ENCODE measurements at regions not wholly inside any gene's neighbourhood (a gene's known extent, or its start where the extent isn't known, plus 50 kb on each side); places are given as distances from the start of the nearest gene placed in this dataset.

- Histone ChIP-seq H3K4me2 (ENCODE audit: control insufficient read depth, extremely low read depth, insufficient read depth, low read depth, low read length) (no peak overlapping the region), H4K20me1 (ENCODE audit: control insufficient read depth, extremely low read depth, insufficient read depth, low read length) (no peaks in the 10 kb centered on the region), H3K9ac (ENCODE audit: control insufficient read depth, extremely low read depth, insufficient read depth, low read length) (no peak overlapping the region), H3K27me3 (ENCODE audit: control insufficient read depth, extremely low read depth, insufficient read depth, low read length) (no peaks in the 10 kb centered on the region), H3K9me1 (ENCODE audit: control insufficient read depth, extremely low read depth, insufficient read depth, low read length) (no peaks in the 10 kb centered on the region), H3K9me3 (ENCODE audit: control insufficient read depth, low read depth, low read length) (no peaks in the 10 kb centered on the region), H2AFZ (ENCODE audit: control insufficient read depth, low read length) (no peak overlapping the region), H3K79me2 (ENCODE audit: control insufficient read depth, insufficient read depth, low read length) (no peaks in the 10 kb centered on the region), H3K4me1 (ENCODE audit: control insufficient read depth, extremely low read depth, insufficient read depth, low read length) (peaks cover 7% of the 10 kb centered on the region), H3K27ac (ENCODE audit: control insufficient read depth, insufficient read depth, low read length) (no peak overlapping the region), H3K36me3 (ENCODE audit: control insufficient read depth in 2 of 2, extremely low read depth in 1 of 2, insufficient read depth in 2 of 2, low read length in 2 of 2) (no peaks in the 10 kb centered on the region), H3K4me3 (ENCODE audit: control insufficient read depth in 2 of 3, extremely low read depth in 1 of 3, insufficient read depth in 2 of 3, low read depth in 1 of 3, low read length in 3 of 3) (no peak overlapping the region)
- DNase-seq (ENCODE audit: low read depth, low spot score), result no peak
- TF ChIP-seq EZH2 (IDR thresholded peaks at IDR 0.05; ENCODE audit: low read length), result no peak
- TF ChIP-seq, protein P1, sequence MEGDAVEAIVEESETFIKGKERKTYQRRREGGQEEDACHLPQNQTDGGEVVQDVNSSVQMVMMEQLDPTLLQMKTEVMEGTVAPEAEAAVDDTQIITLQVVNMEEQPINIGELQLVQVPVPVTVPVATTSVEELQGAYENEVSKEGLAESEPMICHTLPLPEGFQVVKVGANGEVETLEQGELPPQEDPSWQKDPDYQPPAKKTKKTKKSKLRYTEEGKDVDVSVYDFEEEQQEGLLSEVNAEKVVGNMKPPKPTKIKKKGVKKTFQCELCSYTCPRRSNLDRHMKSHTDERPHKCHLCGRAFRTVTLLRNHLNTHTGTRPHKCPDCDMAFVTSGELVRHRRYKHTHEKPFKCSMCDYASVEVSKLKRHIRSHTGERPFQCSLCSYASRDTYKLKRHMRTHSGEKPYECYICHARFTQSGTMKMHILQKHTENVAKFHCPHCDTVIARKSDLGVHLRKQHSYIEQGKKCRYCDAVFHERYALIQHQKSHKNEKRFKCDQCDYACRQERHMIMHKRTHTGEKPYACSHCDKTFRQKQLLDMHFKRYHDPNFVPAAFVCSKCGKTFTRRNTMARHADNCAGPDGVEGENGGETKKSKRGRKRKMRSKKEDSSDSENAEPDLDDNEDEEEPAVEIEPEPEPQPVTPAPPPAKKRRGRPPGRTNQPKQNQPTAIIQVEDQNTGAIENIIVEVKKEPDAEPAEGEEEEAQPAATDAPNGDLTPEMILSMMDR (optimal IDR thresholded peaks at IDR 0.05 in 1 of 3, IDR thresholded peaks at IDR 0.05 in 1 of 3, conservative IDR thresholded peaks at IDR 0.05 in 1 of 3; ENCODE audit: extremely low read depth in 1 of 3, insufficient read depth in 2 of 3, low read length in 3 of 3), result no peak
- dilution Hi-C loops (cut with MboI; ENCODE audit: extremely low pct_ligation_motif_present, low sequenced_read_pairs), result no loop called here
- FAIRE-seq, result no peak
Measured at GRCh38 chr11:130606781-130607511, 158.5 kb downstream of the ADAMTS15 start.

DNA sequence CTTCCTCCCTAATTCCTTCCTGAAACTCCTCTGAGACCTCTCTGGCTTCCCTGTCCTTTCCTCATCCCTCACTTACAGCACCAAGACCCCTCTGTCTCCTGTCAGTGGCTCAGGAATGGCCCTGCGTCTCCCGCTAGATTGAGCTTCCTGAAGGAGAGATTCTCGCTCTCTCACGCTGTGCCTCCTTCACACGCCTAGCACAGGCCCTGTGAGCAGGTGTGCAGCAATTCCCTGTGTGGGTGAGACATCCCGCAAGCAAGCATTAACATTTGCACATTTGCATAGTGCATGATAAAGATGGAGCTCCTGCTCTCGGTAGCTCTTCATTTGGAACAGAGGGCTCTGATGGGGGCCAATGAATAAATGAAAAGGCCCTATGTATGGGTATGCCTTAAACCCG, 159.8 kb downstream of the ADAMTS15 start:
- Histone ChIP-seq H4K20me1 (ENCODE audit: control insufficient read depth, extremely low read depth, insufficient read depth, low read length) (no peaks in the 10 kb centered on the region), H2AFZ (ENCODE audit: control insufficient read depth, low read length) (no peak overlapping the region), H3K9me1 (ENCODE audit: control insufficient read depth, extremely low read depth, insufficient read depth, low read length) (no peaks in the 10 kb centered on the region), H3K27ac (ENCODE audit: control insufficient read depth, insufficient read depth, low read length) (no peak overlapping the region), H3K4me1 (ENCODE audit: control insufficient read depth, extremely low read depth, insufficient read depth, low read length) (peaks cover 16% of the 10 kb centered on the region), H3K27me3 (ENCODE audit: control insufficient read depth, extremely low read depth, insufficient read depth, low read length) (no peaks in the 10 kb centered on the region), H3K4me3 (ENCODE audit: control insufficient read depth in 2 of 3, extremely low read depth in 1 of 3, insufficient read depth in 2 of 3, low read depth in 1 of 3, low read length in 3 of 3) (no peak overlapping the region), H3K36me3 (ENCODE audit: control insufficient read depth in 2 of 2, extremely low read depth in 1 of 2, insufficient read depth in 2 of 2, low read length in 2 of 2) (no peaks in the 10 kb centered on the region), H3K79me2 (ENCODE audit: control insufficient read depth, insufficient read depth, low read length) (no peaks in the 10 kb centered on the region), H3K4me2 (ENCODE audit: control insufficient read depth, extremely low read depth, insufficient read depth, low read depth, low read length) (no peak overlapping the region), H3K9ac (ENCODE audit: control insufficient read depth, extremely low read depth, insufficient read depth, low read length) (no peak overlapping the region), H3K9me3 (ENCODE audit: control insufficient read depth, low read depth, low read length) (no peaks in the 10 kb centered on the region)
- dilution Hi-C loops (cut with MboI; ENCODE audit: extremely low pct_ligation_motif_present, low sequenced_read_pairs), result no loop called here
- DNase-seq (ENCODE audit: low read depth, low spot score), result no peak
- TF ChIP-seq, protein P1 (optimal IDR thresholded peaks at IDR 0.05 in 1 of 3, IDR thresholded peaks at IDR 0.05 in 1 of 3, conservative IDR thresholded peaks at IDR 0.05 in 1 of 3; ENCODE audit: extremely low read depth in 1 of 3, insufficient read depth in 2 of 3, low read length in 3 of 3), result no peak
- no peak for TF ChIP-seq EZH2 (IDR thresholded peaks at IDR 0.05; ENCODE audit: low read length)
- no peak for FAIRE-seq
